H1 (cell line): ENCODE measurements at regions not wholly inside any gene's neighbourhood (a gene's known extent, or its start where the extent isn't known, plus 50 kb on each side); places are given as distances from the start of the nearest gene placed in this dataset.

Experiments used
- TF ChIP-seq, protein P1 (sequence below): fragments of 300-600 bp; sonication (generic); IDR thresholded peaks from 2 replicates; pipeline ENCODE4 v1.7.1; 2012; ENCODE audit warnings: low read length, moderate library complexity, mild to moderate bottlenecking, inconsistent platforms; ENCODE audit not compliant: insufficient replicate concordance

DNA sequence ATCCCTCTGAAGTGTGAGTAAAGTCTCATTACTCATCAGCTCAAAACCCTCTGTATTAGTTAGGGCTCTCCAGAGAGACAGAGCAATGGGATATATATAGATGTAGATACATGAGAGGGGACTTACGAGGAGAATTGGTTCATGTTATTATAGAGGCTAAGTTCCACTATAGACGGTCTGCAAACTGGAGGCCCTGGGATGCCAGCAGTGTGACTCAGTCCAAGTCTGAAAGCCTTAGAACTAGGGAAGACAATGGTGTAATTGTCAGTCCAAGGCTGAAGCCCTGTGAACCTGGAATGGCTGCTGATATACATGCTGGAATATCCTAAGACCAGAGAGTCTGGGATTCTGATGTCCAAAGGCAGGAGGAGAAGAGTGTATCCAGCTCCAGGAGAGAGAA, 57.3 kb upstream of the CEP83 start (continued):
- TF ChIP-seq, protein P1, sequence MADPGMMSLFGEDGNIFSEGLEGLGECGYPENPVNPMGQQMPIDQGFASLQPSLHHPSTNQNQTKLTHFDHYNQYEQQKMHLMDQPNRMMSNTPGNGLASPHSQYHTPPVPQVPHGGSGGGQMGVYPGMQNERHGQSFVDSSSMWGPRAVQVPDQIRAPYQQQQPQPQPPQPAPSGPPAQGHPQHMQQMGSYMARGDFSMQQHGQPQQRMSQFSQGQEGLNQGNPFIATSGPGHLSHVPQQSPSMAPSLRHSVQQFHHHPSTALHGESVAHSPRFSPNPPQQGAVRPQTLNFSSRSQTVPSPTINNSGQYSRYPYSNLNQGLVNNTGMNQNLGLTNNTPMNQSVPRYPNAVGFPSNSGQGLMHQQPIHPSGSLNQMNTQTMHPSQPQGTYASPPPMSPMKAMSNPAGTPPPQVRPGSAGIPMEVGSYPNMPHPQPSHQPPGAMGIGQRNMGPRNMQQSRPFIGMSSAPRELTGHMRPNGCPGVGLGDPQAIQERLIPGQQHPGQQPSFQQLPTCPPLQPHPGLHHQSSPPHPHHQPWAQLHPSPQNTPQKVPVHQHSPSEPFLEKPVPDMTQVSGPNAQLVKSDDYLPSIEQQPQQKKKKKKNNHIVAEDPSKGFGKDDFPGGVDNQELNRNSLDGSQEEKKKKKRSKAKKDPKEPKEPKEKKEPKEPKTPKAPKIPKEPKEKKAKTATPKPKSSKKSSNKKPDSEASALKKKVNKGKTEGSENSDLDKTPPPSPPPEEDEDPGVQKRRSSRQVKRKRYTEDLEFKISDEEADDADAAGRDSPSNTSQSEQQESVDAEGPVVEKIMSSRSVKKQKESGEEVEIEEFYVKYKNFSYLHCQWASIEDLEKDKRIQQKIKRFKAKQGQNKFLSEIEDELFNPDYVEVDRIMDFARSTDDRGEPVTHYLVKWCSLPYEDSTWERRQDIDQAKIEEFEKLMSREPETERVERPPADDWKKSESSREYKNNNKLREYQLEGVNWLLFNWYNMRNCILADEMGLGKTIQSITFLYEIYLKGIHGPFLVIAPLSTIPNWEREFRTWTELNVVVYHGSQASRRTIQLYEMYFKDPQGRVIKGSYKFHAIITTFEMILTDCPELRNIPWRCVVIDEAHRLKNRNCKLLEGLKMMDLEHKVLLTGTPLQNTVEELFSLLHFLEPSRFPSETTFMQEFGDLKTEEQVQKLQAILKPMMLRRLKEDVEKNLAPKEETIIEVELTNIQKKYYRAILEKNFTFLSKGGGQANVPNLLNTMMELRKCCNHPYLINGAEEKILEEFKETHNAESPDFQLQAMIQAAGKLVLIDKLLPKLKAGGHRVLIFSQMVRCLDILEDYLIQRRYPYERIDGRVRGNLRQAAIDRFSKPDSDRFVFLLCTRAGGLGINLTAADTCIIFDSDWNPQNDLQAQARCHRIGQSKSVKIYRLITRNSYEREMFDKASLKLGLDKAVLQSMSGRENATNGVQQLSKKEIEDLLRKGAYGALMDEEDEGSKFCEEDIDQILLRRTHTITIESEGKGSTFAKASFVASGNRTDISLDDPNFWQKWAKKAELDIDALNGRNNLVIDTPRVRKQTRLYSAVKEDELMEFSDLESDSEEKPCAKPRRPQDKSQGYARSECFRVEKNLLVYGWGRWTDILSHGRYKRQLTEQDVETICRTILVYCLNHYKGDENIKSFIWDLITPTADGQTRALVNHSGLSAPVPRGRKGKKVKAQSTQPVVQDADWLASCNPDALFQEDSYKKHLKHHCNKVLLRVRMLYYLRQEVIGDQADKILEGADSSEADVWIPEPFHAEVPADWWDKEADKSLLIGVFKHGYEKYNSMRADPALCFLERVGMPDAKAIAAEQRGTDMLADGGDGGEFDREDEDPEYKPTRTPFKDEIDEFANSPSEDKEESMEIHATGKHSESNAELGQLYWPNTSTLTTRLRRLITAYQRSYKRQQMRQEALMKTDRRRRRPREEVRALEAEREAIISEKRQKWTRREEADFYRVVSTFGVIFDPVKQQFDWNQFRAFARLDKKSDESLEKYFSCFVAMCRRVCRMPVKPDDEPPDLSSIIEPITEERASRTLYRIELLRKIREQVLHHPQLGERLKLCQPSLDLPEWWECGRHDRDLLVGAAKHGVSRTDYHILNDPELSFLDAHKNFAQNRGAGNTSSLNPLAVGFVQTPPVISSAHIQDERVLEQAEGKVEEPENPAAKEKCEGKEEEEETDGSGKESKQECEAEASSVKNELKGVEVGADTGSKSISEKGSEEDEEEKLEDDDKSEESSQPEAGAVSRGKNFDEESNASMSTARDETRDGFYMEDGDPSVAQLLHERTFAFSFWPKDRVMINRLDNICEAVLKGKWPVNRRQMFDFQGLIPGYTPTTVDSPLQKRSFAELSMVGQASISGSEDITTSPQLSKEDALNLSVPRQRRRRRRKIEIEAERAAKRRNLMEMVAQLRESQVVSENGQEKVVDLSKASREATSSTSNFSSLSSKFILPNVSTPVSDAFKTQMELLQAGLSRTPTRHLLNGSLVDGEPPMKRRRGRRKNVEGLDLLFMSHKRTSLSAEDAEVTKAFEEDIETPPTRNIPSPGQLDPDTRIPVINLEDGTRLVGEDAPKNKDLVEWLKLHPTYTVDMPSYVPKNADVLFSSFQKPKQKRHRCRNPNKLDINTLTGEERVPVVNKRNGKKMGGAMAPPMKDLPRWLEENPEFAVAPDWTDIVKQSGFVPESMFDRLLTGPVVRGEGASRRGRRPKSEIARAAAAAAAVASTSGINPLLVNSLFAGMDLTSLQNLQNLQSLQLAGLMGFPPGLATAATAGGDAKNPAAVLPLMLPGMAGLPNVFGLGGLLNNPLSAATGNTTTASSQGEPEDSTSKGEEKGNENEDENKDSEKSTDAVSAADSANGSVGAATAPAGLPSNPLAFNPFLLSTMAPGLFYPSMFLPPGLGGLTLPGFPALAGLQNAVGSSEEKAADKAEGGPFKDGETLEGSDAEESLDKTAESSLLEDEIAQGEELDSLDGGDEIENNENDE = no peak
